ENCODE measurements at regions not wholly inside any gene's neighbourhood (a gene's known extent, or its start where the extent isn't known, plus 50 kb on each side); places are given as distances from the start of the nearest gene placed in this dataset.

DNA sequence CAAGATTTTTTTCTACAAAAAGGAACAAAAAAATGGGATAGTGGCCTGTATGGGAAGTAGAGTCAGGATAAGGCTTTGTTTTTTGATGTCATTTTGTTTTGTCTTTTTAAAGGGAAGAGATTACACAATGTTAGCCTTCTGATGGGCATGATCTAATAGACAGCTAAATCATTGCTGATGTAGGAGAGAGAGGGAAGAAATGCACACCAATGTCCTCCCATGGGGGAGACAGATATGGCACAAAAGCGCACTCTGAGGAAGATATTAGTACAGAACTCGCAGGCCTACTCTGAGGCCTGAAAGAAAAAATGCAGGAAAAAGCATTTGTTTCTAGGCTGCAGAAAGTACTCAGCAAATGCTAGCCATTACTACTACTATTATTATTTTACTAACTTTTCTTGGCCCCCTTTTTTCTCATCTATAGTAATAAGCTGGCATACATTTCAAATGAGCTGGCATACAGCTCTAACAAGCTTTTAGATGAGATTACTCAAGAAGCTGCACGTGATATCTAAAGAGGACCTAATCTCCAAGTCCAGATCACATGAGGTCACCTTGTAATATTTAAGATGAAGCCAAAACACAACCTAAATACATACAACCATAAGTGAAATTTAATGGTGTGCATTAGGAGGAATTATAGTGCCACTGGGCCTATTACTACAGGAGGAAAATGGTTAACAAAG lies 269.4 kb upstream of the TANK start:
- no peak for DNase-seq

DNA sequence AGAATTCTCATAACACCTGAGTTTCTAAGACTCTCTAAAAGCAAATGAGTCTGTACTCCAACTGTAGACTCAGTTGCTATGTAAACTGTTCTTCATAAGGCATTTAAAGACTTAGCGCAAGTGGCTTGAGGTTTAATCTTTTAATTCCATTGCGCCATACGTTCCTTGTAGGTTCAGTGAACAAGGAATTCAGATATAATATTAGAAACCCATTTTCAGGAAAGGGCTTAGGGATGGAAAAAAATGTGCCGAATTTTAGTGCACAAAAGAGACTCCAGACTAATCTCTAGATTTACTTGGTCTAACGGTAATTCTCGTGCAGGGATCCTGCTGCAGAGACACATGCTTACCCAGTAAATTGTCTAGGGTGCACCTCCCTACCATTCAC lies 268.9 kb upstream of the TANK start:
- DNase-seq, result no peak

DNA sequence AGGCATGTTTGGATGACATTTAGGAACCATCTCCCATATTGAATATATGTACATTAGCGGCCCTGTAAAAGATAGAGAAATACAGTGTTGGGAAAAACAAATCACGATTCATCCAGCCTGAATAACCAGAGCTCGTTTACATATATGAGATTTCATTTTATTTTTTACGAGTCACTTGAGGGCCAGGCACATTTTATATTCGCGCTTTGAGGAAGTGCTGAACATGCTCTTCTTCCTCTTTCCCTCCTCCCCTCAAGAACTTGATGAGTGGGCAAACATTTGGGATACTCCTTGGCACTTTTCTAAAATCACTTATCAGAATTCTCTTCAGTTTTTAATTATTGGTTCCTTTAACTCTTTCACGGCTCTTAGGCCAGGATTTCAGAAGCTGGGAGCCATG lies 268.0 kb upstream of the TANK start:
- no peak for DNase-seq

DNA sequence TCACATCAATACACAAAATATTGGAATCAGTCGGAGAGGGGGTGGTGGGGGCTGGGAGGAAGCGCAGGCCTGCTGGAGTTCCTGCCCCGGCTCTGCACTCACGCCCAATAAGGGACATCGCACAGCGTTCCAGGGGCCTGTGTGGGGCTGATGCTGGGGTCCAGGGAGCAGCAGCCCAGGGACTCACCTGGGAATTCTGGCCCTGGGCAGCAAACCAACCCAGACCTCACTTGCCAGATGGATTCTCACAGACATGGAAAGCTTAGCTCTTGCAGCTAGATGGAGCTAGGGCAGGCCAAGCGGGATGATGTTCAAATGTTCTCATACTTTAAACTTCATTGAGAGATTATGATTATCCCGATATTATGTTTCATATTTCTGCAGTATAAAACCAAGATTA lies 266.6 kb upstream of the TANK start:
- DNase-seq, result no peak

DNA sequence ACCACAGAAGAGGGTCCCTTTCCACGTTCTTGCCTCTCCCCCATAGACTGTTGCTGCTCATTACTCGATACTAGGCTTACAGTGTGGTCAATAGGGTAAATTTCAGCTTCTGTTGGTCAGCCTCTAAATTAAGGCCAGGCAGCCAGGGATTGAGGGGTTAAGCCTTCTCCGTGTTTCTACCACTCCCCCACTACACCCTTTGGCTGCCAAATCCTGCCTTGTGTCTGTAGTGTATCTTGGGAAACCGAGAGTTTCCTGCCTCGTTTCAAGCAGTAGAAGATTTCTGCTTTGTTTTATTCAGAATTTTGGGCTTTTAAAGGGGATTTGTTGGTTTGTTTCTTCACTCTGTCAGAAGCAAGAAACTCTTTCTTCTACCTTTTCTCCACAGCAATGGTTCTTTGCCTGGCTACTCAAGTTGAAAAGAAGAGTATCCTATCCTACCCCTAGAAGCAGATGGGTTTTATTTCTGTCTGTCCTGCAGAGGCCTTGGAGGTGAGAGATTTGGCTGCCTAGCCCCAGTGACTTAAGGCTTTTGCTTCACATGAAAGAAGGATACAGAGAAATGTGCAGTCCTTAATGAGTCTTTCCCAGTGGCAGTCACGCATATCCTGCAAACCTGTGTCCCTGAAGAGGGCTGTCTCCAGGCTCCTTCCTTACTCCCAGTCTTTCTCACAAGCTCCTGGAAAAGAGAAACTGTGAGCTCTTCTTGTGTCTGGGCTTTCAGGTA lies 261.5 kb upstream of the TANK start:
- no peak for DNase-seq

DNA sequence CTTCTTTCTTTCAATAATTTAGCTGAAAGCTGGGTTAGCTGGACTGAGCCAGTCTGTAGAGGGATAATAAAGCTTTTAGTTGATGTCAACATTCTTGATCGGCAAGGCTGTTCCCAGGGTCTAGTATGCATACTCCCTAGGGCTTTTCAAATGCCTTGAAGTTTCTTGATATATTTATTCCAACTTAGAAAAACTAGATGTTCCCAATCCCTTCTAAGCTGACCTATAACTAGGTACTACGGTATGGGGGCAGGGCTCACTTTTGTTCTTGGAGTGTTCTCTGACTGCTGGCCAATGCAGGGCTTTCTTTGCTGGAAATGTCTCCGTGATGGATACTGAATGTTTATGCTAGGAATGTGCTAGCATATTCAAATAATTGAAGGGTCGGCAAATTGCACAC lies 258.6 kb upstream of the TANK start:
- no peak for DNase-seq

DNA sequence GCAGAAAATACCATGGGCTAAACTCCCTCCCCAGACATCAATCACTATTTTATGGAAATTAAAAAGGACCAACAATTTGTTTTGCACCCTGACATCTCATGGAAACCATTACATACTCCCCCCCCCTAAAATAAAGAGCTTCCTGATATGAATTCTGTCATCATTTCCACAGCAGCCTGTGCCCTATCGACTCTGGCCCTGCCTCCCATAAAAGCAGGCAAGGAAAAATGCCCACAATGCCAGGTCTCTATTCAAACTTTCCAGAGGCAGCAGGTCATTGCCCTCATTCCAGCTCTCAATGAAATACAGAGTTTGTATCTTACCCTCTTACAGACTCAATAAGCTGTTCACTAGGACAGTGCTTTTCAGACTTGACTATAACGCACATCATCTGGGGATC lies 254.4 kb upstream of the TANK start:
- no peak for DNase-seq

DNA sequence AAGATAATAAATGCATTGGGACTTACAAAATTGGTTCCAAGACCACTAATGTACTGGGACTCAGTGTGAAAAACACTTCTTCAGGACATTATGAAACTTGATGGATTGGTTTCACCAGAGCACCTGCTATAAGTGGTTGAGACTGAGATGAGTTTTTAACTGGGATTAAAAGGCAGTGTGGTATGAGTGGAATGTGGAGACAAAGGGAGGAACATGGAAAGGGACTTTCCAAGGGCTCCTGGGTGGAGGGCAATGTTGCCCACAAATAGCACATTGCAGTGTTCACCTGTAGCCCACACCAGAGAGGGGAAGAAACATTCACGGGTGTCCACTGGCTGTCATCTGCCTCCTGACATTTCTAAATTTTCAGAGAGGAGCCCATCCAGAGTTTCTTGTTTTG lies 253.3 kb upstream of the TANK start:
- no peak for DNase-seq

DNA sequence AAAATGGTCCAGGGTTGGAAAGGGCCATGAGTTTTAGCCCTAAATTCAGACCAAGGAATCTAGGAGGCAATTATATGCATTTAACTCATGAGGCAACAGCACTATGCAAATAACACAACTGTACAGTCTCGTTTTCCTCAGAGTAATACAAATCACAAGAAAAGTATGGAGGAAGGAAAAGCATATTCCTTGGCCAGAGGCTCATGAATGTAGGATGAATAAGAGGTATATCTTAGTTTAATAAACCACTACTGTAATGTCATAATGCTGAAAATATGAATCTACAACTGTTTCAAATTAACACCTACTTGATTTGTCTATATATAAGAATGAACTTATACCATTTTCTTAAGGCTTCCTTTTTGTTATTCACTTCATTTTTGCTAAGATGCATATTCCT lies 252.5 kb upstream of the TANK start:
- no peak for DNase-seq

DNA sequence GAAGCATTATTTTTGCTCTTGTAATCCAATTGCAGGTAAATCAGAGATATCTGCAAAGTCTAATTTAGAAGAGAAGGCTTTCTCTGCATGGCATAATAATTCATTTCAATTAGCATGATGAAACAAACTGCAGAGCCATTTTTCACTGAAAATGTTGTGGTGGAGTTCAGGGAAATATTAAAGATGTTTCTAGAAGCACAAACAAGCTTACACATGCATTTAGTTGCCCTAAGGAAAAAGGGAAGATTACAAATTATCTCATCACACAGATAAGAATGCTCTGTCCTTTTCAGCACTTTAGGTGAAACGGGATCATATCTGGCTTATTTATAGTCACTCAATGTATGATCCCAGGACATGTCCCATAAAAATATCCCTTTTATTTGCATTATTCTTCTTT lies 252.1 kb upstream of the TANK start:
- no peak for DNase-seq

DNA sequence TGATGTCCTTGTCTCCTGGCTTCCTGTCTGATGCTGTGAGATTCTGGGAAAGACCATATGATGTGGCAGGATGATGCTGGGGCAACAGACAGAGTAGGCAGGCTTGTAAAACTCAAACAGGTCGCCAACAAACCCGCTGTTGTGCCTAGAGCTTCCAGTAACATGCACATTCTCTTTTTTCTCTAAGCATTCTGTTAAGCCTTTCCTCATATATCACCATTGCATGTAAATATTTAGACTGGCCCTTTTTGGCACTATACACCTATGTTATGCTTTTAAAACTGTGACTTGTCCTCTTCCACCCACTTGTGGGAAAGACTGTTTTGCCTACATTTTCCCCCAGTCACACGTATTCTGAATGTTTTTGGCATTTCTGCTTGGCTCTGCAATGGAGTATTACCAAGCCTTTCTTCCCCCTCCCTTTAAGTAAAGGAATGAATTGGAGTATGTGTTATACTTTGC lies 250.4 kb upstream of the TANK start:
- DNase-seq, result no peak

DNA sequence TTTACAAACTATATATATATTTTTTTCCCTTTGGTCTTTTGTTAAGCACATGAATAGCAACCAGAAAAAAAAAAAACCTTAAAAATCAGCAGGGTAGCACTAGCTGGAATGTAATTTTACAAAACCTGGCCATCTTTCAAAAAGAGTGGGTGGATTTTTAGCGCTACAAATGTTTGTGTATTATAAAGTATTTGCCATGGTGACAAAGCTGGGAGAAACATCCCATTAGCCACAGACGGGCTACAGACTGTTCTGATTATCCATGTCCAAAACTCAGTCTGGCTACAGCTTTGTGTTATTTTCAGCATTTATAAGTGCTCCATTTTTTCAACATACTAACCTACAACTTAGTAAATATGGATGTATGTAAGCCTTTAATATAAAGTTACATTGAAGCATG lies 249.5 kb upstream of the TANK start:
- DNase-seq, result no peak

DNA sequence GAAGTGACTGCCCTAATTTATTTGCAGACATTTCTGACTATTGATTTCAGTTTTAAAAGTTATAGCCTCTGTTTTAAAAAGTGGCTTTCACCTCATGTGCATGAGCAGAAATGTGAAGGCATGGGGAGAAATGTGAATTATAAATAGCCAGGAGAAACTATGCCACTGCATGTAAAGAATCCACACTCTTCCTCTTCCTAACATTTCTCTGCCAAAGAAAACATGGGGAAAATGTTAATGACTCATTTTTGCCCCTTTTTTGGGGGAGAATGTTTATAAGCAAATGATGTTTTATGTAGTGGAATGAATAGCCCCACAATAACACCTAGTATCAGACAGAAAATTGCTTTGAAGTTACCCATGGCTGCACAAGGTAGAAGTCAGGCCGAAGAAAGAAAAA lies 249.0 kb upstream of the TANK start:
- DNase-seq, result no peak

DNA sequence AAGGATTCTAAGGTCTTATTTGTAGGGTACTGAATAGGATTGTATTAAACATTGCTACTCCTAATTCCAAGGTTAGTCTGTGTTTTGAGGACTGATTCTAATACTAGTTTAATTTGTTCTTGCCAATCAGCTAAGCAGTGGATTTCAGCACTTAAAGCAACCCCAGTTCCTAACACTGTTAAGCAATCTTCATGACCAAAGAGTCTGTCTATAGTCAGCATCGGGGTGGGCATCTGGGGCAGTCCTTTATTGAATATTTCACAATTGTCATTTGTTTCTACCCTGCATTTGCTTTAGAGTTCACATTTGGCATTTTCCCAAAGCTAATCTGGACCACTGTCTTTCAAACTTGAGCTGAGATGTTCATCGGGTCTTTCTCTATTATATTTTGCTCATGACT lies 248.0 kb upstream of the TANK start:
- no peak for DNase-seq

DNA sequence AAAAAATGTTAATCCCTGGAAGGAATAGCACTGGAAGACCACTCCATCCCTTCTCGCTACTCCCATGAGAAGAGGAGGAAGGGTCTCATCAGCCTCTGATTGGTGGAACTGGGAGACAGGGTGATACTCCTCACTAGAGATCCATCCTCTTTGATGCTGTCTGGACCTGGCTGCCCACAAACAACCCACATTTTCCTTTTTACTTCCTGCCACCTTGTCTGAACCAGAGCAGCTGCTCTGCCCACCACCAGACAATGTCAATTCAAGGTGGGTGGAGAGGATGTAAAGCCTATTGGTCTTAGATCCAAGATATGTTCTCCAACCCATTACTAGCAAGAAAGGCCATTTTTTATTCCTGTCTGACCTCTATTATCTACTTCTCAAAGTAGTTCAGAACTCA lies 246.9 kb upstream of the TANK start:
- no peak for DNase-seq

DNA sequence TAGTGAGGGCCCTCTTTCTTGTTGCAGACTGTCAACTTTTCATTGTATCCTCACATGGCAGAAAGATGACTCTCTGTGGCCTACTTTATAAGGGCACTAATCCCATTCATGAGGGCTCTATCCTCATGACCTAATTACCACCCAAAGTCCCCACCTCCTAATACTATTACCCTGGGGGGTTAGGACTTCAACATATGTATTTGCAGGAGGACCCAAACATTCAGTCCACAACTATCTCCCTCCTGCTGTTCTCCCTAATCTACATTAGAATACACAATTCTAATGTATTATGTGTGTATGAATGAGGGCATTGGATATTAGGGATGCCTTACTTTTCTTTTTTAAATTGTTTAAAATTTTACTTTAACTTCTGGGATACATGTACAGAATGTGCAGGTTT lies 246.0 kb upstream of the TANK start:
- DNase-seq, result no peak

DNA sequence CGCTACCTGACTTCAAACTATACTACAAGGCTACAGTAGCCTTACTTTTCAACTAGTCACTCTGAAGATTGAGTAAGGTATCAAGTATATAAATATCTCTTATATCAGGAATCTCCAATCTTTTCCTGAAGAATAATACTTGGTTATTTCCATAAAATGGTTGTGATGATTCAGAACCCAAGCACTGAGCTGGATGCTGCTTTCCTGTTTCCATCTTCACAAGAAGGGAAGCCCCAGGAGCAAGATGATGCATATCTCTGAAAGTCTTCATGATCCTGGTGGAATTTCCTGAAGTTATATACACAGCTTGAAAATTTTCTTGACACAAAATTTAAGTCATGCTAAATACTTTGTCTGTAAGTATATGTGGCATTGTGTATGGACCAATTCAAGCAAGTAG lies 243.9 kb upstream of the TANK start:
- no peak for DNase-seq

DNA sequence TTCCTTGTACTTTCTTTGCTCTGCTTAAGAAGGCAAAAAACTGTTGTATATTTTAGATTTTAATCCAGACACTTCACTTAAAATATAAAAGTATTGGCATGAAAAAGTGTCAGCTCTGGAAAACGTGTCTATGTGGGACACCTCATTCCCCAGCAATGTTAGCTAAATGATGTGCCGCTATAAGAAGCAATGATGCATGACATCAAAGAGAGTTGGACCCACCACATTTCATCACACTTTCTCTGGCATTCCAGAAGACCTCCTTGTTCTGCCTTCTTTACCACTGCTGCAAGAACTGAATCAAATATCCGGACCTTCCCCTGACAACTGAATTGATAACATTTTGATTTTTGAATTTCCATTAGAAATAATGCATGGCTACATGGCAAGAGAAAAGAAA lies 242.4 kb upstream of the TANK start:
- DNase-seq, result no peak

DNA sequence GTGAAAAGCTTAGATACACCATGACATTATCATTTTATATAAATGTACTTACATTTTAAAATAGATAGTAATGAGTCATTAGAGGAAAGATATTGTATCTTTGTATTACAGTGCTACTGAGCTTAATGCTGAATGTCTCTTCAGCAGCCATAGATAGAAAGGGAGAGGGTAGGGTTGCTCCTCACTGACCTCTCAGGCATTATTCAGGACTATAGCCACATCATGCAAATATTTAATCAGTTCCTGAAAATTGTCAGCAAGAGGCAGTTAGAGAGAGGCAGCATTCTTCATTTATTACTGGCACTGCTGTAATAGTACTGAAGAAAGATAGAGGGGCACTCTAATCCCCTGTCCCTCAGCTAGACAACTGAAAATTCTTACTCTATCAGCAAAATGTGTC lies 242.0 kb upstream of the TANK start:
- no peak for DNase-seq

DNA sequence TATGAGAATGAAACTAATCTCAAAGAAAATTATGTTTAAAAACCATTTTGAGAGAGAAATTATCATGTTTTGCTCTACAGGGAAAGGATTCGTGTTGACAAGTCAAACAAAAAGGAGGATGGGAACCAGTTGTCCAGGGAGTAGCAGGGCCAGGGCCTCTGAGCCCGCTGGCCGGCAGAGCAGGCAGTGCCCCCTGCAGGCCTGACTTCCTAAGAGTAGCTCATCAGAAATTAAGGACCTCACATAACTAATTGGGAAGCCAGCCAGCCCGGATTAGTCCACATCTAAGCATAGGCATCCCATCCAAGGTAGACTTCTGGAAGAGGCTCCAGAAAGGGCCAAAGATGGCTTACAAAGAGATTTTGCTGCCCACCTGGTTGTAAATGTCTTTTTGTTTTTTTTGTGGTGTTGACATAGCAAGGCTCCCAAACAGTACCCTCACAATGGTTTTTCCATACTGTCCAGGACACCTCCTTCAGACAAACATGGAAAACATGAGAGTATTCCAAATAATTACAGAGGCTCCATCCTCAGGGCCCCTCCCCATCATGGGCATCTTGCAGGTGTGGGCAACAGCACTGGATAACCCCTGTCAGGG lies 241.2 kb upstream of the TANK start:
- DNase-seq, result peak; percentile 40

DNA sequence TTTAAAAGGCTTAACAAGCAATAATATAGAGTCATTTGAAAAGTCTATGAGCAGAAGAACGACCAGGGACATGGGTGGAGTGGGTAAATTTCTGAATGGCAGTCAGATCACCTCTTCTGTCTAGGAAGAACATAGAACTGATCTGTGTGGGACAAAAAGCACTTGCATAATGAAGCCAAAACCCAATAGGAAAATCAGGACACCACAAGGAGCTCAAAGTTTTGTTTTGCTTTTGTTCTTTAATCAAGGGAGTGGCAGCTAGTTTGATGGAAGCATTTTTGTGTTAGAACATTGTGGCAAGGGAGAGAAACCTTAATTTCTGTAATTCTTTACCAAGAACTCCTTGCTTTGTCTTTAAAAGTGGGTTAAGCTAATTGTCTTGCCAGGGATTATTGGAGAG lies 240.2 kb upstream of the TANK start:
- DNase-seq, result no peak

DNA sequence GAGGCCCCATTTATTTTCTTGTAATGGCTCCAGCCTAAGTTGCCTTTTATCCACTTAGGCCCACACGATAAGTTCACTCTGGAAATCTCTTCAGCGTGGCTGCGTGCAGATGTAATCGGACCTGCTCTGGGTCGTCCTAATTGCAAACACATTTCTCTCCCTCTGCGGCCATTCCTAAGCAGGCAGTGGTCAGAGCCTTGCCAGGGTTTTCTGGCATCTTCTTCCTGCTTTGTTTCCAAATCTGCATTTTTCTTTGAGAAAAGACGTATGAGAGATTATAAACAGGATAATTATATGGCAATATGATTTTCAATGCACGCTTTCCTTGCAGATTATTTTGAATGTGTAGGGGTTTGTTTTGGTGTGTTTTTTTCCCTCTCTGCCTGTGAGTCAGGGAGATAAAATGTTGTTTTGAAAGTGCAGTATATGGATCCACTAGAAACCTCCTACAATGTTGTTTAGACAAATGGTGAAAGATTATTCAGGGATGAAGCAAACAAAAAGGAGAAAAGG lies 239.4 kb upstream of the TANK start:
- DNase-seq, result no peak

DNA sequence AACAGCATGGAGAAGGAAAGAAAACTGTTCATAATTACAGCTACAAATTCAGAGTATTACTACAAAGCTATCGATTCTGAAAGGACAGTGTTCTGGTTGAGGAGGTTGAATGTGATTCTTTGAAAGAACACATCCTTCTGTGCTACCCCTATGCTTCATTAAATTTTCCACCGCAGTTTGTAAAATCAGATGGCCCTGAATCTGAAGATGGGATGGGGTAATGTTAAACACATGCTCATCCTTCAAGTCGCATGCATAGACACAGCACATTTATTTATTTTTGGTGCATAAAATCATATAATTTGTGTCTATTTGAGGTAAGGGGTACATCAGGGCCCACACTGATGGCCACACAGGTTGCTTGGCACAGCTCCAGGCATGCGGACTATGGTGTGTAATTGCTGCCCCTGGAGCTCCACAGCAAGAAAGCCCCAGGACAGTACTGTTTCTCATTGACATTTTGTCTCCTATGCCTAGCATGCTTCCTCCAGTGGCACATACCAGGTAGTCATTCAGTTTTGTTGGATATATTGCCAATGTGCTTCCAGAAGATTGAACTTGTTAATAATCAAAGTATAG lies 238.8 kb upstream of the TANK start:
- DNase-seq, result no peak

DNA sequence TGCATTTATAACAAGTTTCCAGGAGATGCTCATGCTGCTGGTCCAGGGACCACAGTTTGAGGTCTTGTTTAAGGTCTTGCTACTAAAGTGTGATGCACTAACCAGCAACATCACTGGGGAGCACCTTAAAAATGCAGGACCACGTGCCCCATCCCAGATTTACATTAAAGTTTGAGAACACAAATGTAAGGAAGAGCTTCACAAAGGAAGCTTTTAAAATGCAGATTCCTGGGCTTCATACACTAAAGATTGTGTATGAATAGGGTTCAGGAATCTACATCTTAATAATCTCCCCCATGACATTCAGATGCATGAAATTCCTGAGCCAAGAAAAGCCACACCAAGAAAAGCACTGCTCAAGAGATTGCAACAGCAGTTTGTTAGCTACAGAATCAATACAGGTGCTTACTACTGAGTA lies 235.3 kb upstream of the TANK start:
- DNase-seq, result no peak

All from activated CD4-positive, alpha-beta T cell treated with anti-CD3 and anti-CD28 coated beads for 48 hours (primary cell).